Mesenchymal stem cell (in vitro differentiated cells and primary cell): ENCODE measurements at regions not wholly inside any gene's neighbourhood (a gene's known extent, or its start where the extent isn't known, plus 50 kb on each side); places are given as distances from the start of the nearest gene placed in this dataset.

ENCODE experiments used
- DNase-seq: peaks from one replicate; pipeline ENCODE4 v3.0.0-alpha.2; 2013
- H2AFZ ChIP-seq: one replicate; pipeline ENCODE4 v1.6.1; 2013; ENCODE audit warnings: low read depth, mild to moderate bottlenecking, control low read depth, inconsistent platforms, low read length, moderate library complexity
- H2AK5ac ChIP-seq: 2 replicates; pipeline ENCODE4 v1.6.1; 2013; ENCODE audit warnings: low read length, moderate library complexity, mild to moderate bottlenecking, inconsistent platforms; ENCODE audit not compliant: severe bottlenecking
- H2BK120ac ChIP-seq: one replicate; pipeline ENCODE4 v1.6.1; 2013; ENCODE audit warnings: low read depth, mild to moderate bottlenecking, inconsistent platforms, low read length, moderate library complexity
- H2BK12ac ChIP-seq, 2 experiments: one replicate each; pipeline ENCODE4 v1.6.1; 2013; ENCODE audit warnings: inconsistent platforms in 2 of 2, low read length in 2 of 2, mild to moderate bottlenecking in 2 of 2, moderate library complexity in 2 of 2, control low read depth in 1 of 2
- H2BK15ac ChIP-seq: one replicate; pipeline ENCODE4 v1.6.1; 2013; ENCODE audit warnings: mild to moderate bottlenecking, low read depth, inconsistent platforms; ENCODE audit not compliant: poor library complexity, severe bottlenecking
- H2BK5ac ChIP-seq: 2 replicates; pipeline ENCODE4 v1.6.1; 2013; ENCODE audit warnings: low read depth, mild to moderate bottlenecking, low read length, control low read depth, inconsistent platforms; ENCODE audit not compliant: poor library complexity, severe bottlenecking
- H3K14ac ChIP-seq, 2 experiments: one replicate each; pipeline ENCODE4 v1.6.1; 2013; ENCODE audit warnings: inconsistent platforms in 2 of 2, low read length in 2 of 2, control low read depth in 1 of 2, mild to moderate bottlenecking in 1 of 2, moderate library complexity in 1 of 2
- H3K18ac ChIP-seq, 2 experiments: one replicate each; pipeline ENCODE4 v1.6.1; 2013; ENCODE audit warnings: inconsistent platforms in 2 of 2, low read length in 2 of 2, control low read depth in 1 of 2, low read depth in 1 of 2, mild to moderate bottlenecking in 1 of 2
- H3K23ac ChIP-seq, 2 experiments: one replicate each; pipeline ENCODE4 v1.6.1; 2013; ENCODE audit warnings: inconsistent platforms in 2 of 2, low read length in 2 of 2, mild to moderate bottlenecking in 2 of 2, moderate library complexity in 2 of 2, control low read depth in 1 of 2
- H3K27ac ChIP-seq: 2 replicates; pipeline ENCODE4 v1.5.1; 2013; ENCODE audit warnings: mild to moderate bottlenecking, moderate library complexity, low read length, control low read depth, inconsistent platforms; ENCODE audit not compliant: poor library complexity, severe bottlenecking
- H3K27me3 ChIP-seq, 2 experiments: 2 replicates each; pipeline versions ENCODE4 v1.6.1 to v1.7.0; 2013; ENCODE audit warnings: low read length in 2 of 2, mild to moderate bottlenecking in 2 of 2, moderate library complexity in 2 of 2, control low read depth in 1 of 2, inconsistent platforms in 1 of 2; ENCODE audit not compliant: control insufficient read depth in 1 of 2, insufficient read depth in 1 of 2
- H3K36me3 ChIP-seq, 2 experiments: 2 replicates each; pipeline versions ENCODE4 v1.6.1 to v1.7.0; 2013; ENCODE audit warnings: low read length in 2 of 2, control low read depth in 1 of 2, inconsistent platforms in 1 of 2, low read depth in 1 of 2, mild to moderate bottlenecking in 1 of 2; ENCODE audit not compliant: insufficient read depth in 2 of 2, control insufficient read depth in 1 of 2
- H3K4ac ChIP-seq, 2 experiments: one replicate each; pipeline ENCODE4 v1.6.1; 2013; ENCODE audit warnings: inconsistent platforms in 2 of 2, low read length in 2 of 2, mild to moderate bottlenecking in 2 of 2, moderate library complexity in 2 of 2, control low read depth in 1 of 2, low read depth in 1 of 2
- H3K4me1 ChIP-seq: 2 replicates; pipeline ENCODE4 v1.6.1; 2013; ENCODE audit warnings: low read depth, low read length, control low read depth; ENCODE audit not compliant: control insufficient read depth, insufficient read depth
- H3K4me2 ChIP-seq: 2 replicates; pipeline ENCODE4 v1.6.1; 2013; ENCODE audit warnings: low read length, mild to moderate bottlenecking, inconsistent platforms; ENCODE audit not compliant: poor library complexity, severe bottlenecking
- H3K4me3 ChIP-seq, 2 experiments: 2 replicates each; pipeline versions ENCODE4 v1.5.1 to v1.7.0; 2013; ENCODE audit warnings: low read length in 2 of 2, mild to moderate bottlenecking in 2 of 2, control low read depth in 1 of 2, low read depth in 1 of 2; ENCODE audit not compliant: insufficient read depth in 1 of 2
- H3K79me1 ChIP-seq: replicated peaks from 2 replicates; pipeline ENCODE4 v1.6.1; 2013; ENCODE audit warnings: mild to moderate bottlenecking, control low read depth, low read length, inconsistent platforms; ENCODE audit not compliant: poor library complexity, severe bottlenecking
- H3K9ac ChIP-seq: 2 replicates; pipeline ENCODE4 v1.7.0; 2013; ENCODE audit warnings: mild to moderate bottlenecking, low read length, moderate library complexity
- H3K9me3 ChIP-seq: 2 replicates; pipeline ENCODE4 v1.7.0; 2013; ENCODE audit warnings: mild to moderate bottlenecking, low read length; ENCODE audit not compliant: control insufficient read depth
- H4K8ac ChIP-seq: one replicate; pipeline ENCODE4 v1.6.1; 2013; ENCODE audit warnings: inconsistent platforms, mild to moderate bottlenecking, low read length, moderate library complexity
- H4K91ac ChIP-seq: one replicate; pipeline ENCODE4 v1.6.1; 2013; ENCODE audit warnings: mild to moderate bottlenecking, low read length, inconsistent platforms
- WGBS: methylation state at CpG from one replicate; pipeline ENCODE4 v1.1.7; 2013; ENCODE audit warnings: mixed read lengths; 5-methylcytosine and 5-hydroxymethylcytosine counted together

DNA sequence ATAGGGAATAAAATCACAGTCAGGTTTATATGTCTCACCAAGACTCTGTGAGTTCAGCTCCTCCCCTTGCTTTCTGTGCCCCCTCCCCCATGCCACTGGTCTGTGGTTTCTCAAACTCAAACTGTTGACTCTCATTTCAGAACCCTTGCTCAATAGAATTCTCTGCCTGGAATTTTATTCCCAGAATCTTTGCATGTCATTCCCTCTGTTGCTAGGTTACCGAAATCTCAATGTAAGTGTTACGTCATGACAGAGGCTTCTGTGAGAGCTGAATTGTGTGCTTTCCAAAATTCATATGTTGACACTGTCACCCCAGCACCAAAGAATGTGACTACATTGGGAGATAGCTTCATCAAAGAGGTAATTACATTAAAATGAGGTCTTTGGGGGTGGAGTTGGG lies 1938.8 kb downstream of the TP53TG3F start:
- Histone ChIP-seq H4K8ac (no peak overlapping the region), H3K36me3 (no peaks in the 10 kb centered on the region)
- 92% methylated on average over 2 of the region's 2 CpGs for WGBS

DNA sequence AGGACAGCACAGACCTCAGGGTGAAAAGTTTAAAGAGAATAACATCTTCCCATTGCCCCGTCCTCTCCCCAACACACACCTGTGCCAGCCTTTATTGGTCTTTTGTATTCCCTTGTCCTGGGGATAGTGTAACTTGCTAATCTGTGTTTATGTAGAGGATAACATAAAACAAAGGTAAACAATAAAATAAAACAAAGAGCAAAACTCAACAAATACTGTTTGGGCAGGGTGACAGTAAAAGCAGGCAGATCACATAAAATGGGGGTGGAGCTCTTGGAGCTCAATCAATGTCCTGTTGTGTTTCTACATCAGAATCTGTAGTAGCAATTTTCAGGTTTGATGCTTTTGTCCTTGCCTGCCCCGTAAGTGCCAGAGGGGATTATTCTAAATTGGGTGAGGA lies 1939.7 kb downstream of the TP53TG3F start:
- H3K4me1 ChIP-seq: no peaks in the 10 kb centered on the region
- H2BK12ac ChIP-seq: no peak overlapping the region
- no peak overlapping the region for H3K23ac ChIP-seq
- no peak overlapping the region for H3K14ac ChIP-seq
- no peak overlapping the region for H3K9ac ChIP-seq
- H3K9me3 ChIP-seq: peaks cover 4% of the 10 kb centered on the region
- no peak overlapping the region for H3K4ac ChIP-seq
- no peak overlapping the region for H2BK15ac ChIP-seq
- no peaks in the 10 kb centered on the region for H3K27me3 ChIP-seq
- no peak overlapping the region for H3K4me2 ChIP-seq
- H4K91ac ChIP-seq: no peak overlapping the region
- H4K8ac ChIP-seq: no peak overlapping the region
- no peaks in the 10 kb centered on the region for H3K79me1 ChIP-seq
- whole genome bisulfite sequencing: 53% methylated on average over 2 of the region's 2 CpGs
- no peak overlapping the region for H2BK5ac ChIP-seq
- no peak overlapping the region for H3K4me3 ChIP-seq
- DNase-seq: no peak
- no peak overlapping the region for H3K27ac ChIP-seq
- no peaks in the 10 kb centered on the region for H3K36me3 ChIP-seq
- no peak overlapping the region for H2AFZ ChIP-seq
- no peak overlapping the region for H2BK120ac ChIP-seq
- no peak overlapping the region for H2AK5ac ChIP-seq
- no peak overlapping the region for H3K18ac ChIP-seq

More for the DNA sequence above, 1938.8 kb downstream of the TP53TG3F start:
- Histone ChIP-seq H3K23ac (no peak overlapping the region), H3K4me2 (no peak overlapping the region), H3K79me1 (no peaks in the 10 kb centered on the region), H3K18ac (no peak overlapping the region), H3K9me3 (peaks cover 4% of the 10 kb centered on the region), H2BK12ac (no peak overlapping the region), H3K4me1 (no peaks in the 10 kb centered on the region), H2AK5ac (no peak overlapping the region), H4K91ac (no peak overlapping the region), H2BK15ac (no peak overlapping the region), H3K27ac (no peak overlapping the region), H3K14ac (no peak overlapping the region), H2BK120ac (no peak overlapping the region), H2AFZ (no peak overlapping the region), H3K27me3 (no peaks in the 10 kb centered on the region), H3K9ac (no peak overlapping the region), H3K4me3 (no peak overlapping the region), H2BK5ac (no peak overlapping the region), H3K4ac (no peak overlapping the region)
- DNase-seq: no peak

DNA sequence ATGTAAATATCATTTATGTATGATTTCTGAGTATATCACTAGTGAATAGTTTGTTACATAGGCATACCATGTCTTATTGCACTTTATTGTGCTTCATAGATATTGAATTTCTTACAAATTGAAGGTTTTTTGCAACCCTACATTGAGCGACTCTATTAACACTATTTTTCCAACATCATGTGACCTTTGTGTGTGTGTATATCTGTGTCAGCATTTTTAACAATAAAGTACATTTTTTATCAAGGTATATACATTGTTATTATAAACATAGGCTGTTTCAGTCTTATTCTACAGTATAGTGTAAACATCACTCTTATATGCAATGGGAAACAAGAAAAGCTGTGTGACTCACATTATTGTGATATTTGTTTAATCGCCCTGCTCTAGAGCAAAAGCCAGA lies 1944.9 kb downstream of the TP53TG3F start:
- Histone ChIP-seq H4K91ac (no peak overlapping the region), H4K8ac (no peak overlapping the region), H3K14ac (no peak overlapping the region), H3K27me3 (no peaks in the 10 kb centered on the region), H3K27ac (no peak overlapping the region), H2BK15ac (no peak overlapping the region), H3K79me1 (no peaks in the 10 kb centered on the region), H3K4me2 (no peak overlapping the region), H3K36me3 (no peaks in the 10 kb centered on the region), H2BK12ac (no peak overlapping the region), H3K4me1 (no peaks in the 10 kb centered on the region), H3K23ac (no peak overlapping the region), H3K4ac (no peak overlapping the region), H3K9ac (no peak overlapping the region), H2AFZ (no peak overlapping the region), H3K18ac (no peak overlapping the region), H3K9me3 (peaks cover 16% of the 10 kb centered on the region), H2BK120ac (no peak overlapping the region), H3K4me3 (no peak overlapping the region), H2BK5ac (no peak overlapping the region), H2AK5ac (no peak overlapping the region)
- DNase-seq: no peak
- WGBS: no CpG with 5 or more reads among the region's 2 CpGs

DNA sequence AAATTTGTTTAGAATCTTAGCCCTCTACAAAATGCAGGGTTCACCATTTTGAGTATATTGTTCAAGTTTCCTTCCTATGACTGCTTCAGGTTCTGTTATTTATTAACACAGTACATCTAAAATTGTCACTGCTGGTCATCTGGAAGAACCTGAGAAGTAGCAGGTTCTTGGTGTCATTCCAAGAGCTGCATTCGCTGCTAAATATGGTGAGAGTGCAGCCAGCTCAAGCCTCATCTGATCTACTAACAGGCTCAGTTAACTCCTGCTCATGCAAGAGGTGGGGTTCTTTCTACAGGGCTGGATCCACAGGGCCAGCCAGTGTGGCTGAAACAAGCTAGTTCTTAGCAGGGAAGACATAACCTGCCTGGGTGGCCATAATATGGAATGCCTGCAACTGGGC lies 1946.1 kb downstream of the TP53TG3F start:
- Histone ChIP-seq H2BK12ac (no peak overlapping the region), H3K4me2 (no peak overlapping the region), H2AK5ac (no peak overlapping the region), H2AFZ (no peak overlapping the region), H3K23ac (no peak overlapping the region), H3K36me3 (no peaks in the 10 kb centered on the region), H3K79me1 (no peaks in the 10 kb centered on the region), H3K4me1 (no peaks in the 10 kb centered on the region), H2BK5ac (no peak overlapping the region), H4K91ac (no peak overlapping the region), H2BK120ac (no peak overlapping the region), H3K9me3 (peaks cover 21% of the 10 kb centered on the region), H3K27ac (no peak overlapping the region), H3K27me3 (no peaks in the 10 kb centered on the region), H3K9ac (no peak overlapping the region), H3K4me3 (no peak overlapping the region), H3K14ac (no peak overlapping the region), H4K8ac (no peak overlapping the region), H3K18ac (no peak overlapping the region), H3K4ac (no peak overlapping the region), H2BK15ac (no peak overlapping the region)
- no peak for DNase-seq
- WGBS: 55% methylated on average over 1 of the region's 1 CpG
